CD4-positive, alpha-beta T cell treated with Interleukin-17A for 1 hour (primary cell): ENCODE measurements at regions not wholly inside any gene's neighbourhood (a gene's known extent, or its start where the extent isn't known, plus 50 kb on each side); places are given as distances from the start of the nearest gene placed in this dataset.

Source experiments
- DNase-seq: peaks from one replicate; pipeline ENCODE4 v3.0.0-alpha.2; 2020

- DNase-seq, result no peak
Measured at GRCh38 chr10:3908183-3908582, 123.2 kb upstream of the KLF6 start.

- no peak for DNase-seq
Measured at GRCh38 chr10:3907514-3907913, 122.5 kb upstream of the KLF6 start.

GRCh38 chr10:3906511-3907111 lies 121.6 kb upstream of the KLF6 start:
- DNase-seq, result no peak

GRCh38 chr10:3904419-3904960 lies 119.5 kb upstream of the KLF6 start:
- DNase-seq, result no peak

- no peak for DNase-seq
Measured at GRCh38 chr10:3902809-3903410, 117.9 kb upstream of the KLF6 start.

GRCh38 chr10:3902054-3902808 lies 117.2 kb upstream of the KLF6 start:
- DNase-seq, result peak; percentile 81

- no peak for DNase-seq
Measured at GRCh38 chr10:3901370-3901769, 116.4 kb upstream of the KLF6 start.

- no peak for DNase-seq
Measured at GRCh38 chr10:3900391-3900790, 115.4 kb upstream of the KLF6 start.

GRCh38 chr10:3898821-3899220 lies 113.8 kb upstream of the KLF6 start:
- no peak for DNase-seq

GRCh38 chr10:3897156-3897555 lies 112.1 kb upstream of the KLF6 start:
- no peak for DNase-seq

GRCh38 chr10:3896161-3896560 lies 111.2 kb upstream of the KLF6 start:
- no peak for DNase-seq

- no peak for DNase-seq
Measured at GRCh38 chr10:3895045-3895631, 110.1 kb upstream of the KLF6 start.

GRCh38 chr10:3893901-3894563 lies 109.0 kb upstream of the KLF6 start:
- peak; percentile 45 for DNase-seq

GRCh38 chr10:3892440-3893425 lies 107.7 kb upstream of the KLF6 start:
- DNase-seq, result peak; percentile 86

GRCh38 chr10:3891396-3891795 lies 106.4 kb upstream of the KLF6 start:
- DNase-seq, result no peak

- no peak for DNase-seq
Measured at GRCh38 chr10:3890602-3891352, 105.8 kb upstream of the KLF6 start.

- DNase-seq, result no peak
Measured at GRCh38 chr10:3889961-3890522, 105.0 kb upstream of the KLF6 start.

- peak; percentile 90 for DNase-seq
Measured at GRCh38 chr10:3887885-3888476, 103.0 kb upstream of the KLF6 start.

GRCh38 chr10:3887404-3887803 lies 102.4 kb upstream of the KLF6 start:
- no peak for DNase-seq

- peak; percentile 54 for DNase-seq
Measured at GRCh38 chr10:3886641-3887251, 101.7 kb upstream of the KLF6 start.
